ENCODE measurements at regions not wholly inside any gene's neighbourhood (a gene's known extent, or its start where the extent isn't known, plus 50 kb on each side); places are given as distances from the start of the nearest gene placed in this dataset.
"Not testable (repeated sequence)": the region's sequence is repeated elsewhere in the genome, so short reads cannot be mapped to it uniquely, and the experiment has no call there.

- H3K9me3 Mint-ChIP-seq: no peaks in the 10 kb centered on the region
- no peaks in the 10 kb centered on the region for H3K36me3 Mint-ChIP-seq (ENCODE audit: low read depth)
- H3K27me3 Mint-ChIP-seq (ENCODE audit: low read depth, poor library complexity): peaks cover 19% of the 10 kb centered on the region
- no peak overlapping the region for H3K27ac Mint-ChIP-seq
- no peak for DNase-seq
- peak overlapping the region; percentile 61 for H3K4me3 Mint-ChIP-seq
- peaks cover 28% of the 10 kb centered on the region for H3K4me1 Mint-ChIP-seq
- no peak for TF ChIP-seq CTCF (IDR thresholded peaks at IDR 0.05)
Observed at GRCh38 chr12:131573631-131574394, 137.1 kb upstream of the SFSWAP start.

GRCh38 chr12:131574395-131574771 is 136.5 kb upstream of the SFSWAP start:
- H3K4me3 Mint-ChIP-seq: peak overlapping the region; percentile 61
- no peak for DNase-seq
- H3K27ac Mint-ChIP-seq: peak overlapping the region; percentile 79
- peaks cover 19% of the 10 kb centered on the region for H3K27me3 Mint-ChIP-seq (ENCODE audit: low read depth, poor library complexity)
- peaks cover 28% of the 10 kb centered on the region for H3K4me1 Mint-ChIP-seq
- no peak for TF ChIP-seq CTCF (IDR thresholded peaks at IDR 0.05)
- H3K36me3 Mint-ChIP-seq (ENCODE audit: low read depth): no peaks in the 10 kb centered on the region
- H3K9me3 Mint-ChIP-seq: no peaks in the 10 kb centered on the region

- Mint-ChIP-seq H3K4me1 (peaks cover 28% of the 10 kb centered on the region), H3K4me3 (no peak overlapping the region), H3K27ac (no peak overlapping the region), H3K27me3 (ENCODE audit: low read depth, poor library complexity) (peaks cover 18% of the 10 kb centered on the region), H3K9me3 (no peaks in the 10 kb centered on the region), H3K36me3 (ENCODE audit: low read depth) (no peaks in the 10 kb centered on the region)
- TF ChIP-seq CTCF (IDR thresholded peaks at IDR 0.05): no peak
- no peak for DNase-seq
Observed at GRCh38 chr12:131575371-131575770, 135.5 kb upstream of the SFSWAP start.

GRCh38 chr12:131576734-131577133 is 134.2 kb upstream of the SFSWAP start:
- Mint-ChIP-seq H3K4me1 (peaks cover 28% of the 10 kb centered on the region), H3K27me3 (ENCODE audit: low read depth, poor library complexity) (peaks cover 18% of the 10 kb centered on the region)
- H3K4me3 Mint-ChIP-seq; H3K36me3 Mint-ChIP-seq (ENCODE audit: low read depth); DNase-seq; H3K9me3 Mint-ChIP-seq; H3K27ac Mint-ChIP-seq: not testable (repeated sequence)

- peaks cover 28% of the 10 kb centered on the region for H3K4me1 Mint-ChIP-seq
- H3K4me3 Mint-ChIP-seq: no peak overlapping the region
- DNase-seq: no peak
- no peaks in the 10 kb centered on the region for H3K9me3 Mint-ChIP-seq
- no peaks in the 10 kb centered on the region for H3K36me3 Mint-ChIP-seq (ENCODE audit: low read depth)
- H3K27me3 Mint-ChIP-seq (ENCODE audit: low read depth, poor library complexity): peaks cover 18% of the 10 kb centered on the region
- no peak overlapping the region for H3K27ac Mint-ChIP-seq
- no peak for TF ChIP-seq CTCF (IDR thresholded peaks at IDR 0.05)
Observed at GRCh38 chr12:131577766-131578165, 133.1 kb upstream of the SFSWAP start.

GRCh38 chr12:131578828-131579470 is 131.9 kb upstream of the SFSWAP start:
- no peak for DNase-seq
- Mint-ChIP-seq H3K36me3 (ENCODE audit: low read depth) (no peaks in the 10 kb centered on the region), H3K4me3 (no peak overlapping the region)

More at GRCh38 chr12:131578828-131579470, 131.9 kb upstream of the SFSWAP start:
- peaks cover 18% of the 10 kb centered on the region for H3K4me1 Mint-ChIP-seq
- no peaks in the 10 kb centered on the region for H3K9me3 Mint-ChIP-seq
- TF ChIP-seq CTCF (IDR thresholded peaks at IDR 0.05): no peak
- no peak overlapping the region for H3K27ac Mint-ChIP-seq
- peaks cover 18% of the 10 kb centered on the region for H3K27me3 Mint-ChIP-seq (ENCODE audit: low read depth, poor library complexity)
